ENCODE measurements at regions not wholly inside any gene's neighbourhood (a gene's known extent, or its start where the extent isn't known, plus 50 kb on each side); places are given as distances from the start of the nearest gene placed in this dataset.
"Not testable (repeated sequence)": the region's sequence is repeated elsewhere in the genome, so short reads cannot be mapped to it uniquely, and the experiment has no call there.

DNA sequence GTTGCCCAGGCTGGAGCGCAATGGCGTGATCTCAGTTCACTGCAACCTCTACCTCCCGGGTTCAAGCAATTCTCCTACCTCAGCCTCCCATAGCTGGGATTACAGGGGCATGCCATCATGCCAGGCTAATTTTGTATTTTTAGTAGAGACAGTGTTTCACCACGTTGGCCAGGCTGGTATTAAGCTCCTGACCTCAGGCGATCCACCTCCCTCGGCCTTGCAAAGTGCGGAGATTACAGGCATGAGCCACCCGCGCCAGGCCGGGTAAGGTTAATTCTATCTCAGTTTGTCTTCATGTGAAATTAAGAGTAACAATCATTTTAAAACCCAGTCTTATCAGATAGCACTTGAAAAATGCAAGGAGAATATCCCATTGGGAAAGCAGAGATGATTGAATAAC is 1681.7 kb upstream of the DDX18 start:
- DNase-seq (ENCODE audit: low read depth in 4 of 4, low spot score in 3 of 4), result no peak

DNA sequence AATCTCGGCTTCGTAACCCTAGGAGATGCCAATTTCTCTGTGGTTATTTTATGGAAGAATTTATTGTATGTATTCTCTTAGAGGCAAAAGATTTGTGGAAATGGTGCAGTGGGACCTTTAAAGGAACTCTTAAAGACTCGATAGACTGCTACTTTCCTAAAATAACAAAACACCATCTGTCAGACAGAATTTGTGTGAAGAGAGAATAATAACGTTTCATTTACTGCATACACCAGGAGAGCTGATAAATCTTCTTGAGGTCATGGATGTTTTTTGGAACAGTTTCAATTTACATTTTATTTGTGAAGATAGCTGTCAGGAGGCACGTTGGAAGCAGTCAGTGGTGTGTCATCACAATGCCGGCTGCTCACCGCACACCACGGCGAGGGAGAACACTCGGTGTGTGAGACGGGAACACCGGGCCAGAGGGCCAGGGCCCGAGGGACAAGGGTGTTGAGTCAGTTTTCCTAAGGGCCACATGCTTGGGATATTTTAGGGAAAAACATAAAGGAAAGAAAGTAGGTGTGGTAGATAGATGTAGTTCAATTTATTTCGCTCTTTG is 1681.0 kb upstream of the DDX18 start:
- DNase-seq (ENCODE audit: low read depth in 4 of 4, low spot score in 3 of 4), result no peak

DNA sequence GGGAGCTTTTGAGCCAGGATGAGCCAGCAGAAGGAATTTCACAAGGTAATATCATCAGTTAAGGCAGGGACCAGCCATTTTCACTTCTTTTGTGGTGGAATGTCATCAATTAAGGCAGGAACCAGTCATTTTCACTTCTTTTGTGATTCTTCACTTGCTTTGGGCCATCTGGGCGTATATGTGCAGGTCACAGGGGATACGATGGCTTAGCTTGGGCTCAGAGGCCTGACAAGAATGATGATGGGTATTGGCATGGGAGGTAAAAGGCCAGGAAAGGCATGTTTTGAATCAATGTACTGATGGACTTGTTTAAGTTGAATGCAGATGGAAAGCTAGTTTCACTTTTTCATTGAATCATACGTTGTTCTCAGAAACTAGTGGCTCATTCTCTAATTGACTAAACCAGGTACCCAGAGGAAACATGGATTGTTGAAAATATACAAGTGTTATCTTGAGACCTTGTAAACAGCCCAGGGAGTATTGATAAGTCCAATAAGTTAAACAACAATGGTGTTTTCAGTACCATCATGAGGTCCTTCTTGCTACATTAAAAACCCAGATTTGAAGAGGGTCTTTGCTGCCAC is 1672.5 kb upstream of the DDX18 start:
- DNase-seq (ENCODE audit: low read depth in 4 of 4, low spot score in 3 of 4), result no peak

DNA sequence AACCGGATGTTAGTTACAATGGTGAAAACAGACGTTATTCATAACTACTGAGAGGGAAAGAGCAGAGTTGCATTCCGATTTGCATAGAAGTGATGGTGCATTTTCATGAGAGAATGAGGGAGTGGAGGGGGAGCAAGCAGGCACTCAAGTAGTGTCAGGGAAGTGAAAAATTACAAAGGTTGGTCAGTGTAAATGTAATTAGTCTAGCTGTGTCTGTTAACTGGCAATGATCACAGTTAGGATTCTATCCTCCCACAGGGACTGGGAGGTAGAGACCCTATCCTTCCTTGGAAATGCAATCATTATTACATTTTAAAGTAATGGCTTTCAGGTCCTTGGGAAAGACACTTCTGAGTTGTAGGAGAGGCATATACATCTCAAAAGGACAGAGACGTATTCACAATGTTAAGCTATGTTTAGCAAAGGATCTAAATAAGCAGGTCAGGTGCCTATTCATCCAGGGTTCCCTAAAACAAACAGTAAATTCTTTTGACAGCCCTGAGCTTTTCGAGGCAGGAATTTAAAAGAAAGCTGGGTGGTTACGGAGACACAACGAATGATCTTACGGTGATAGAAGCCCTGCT is 1671.8 kb upstream of the DDX18 start:
- no peak for DNase-seq (ENCODE audit: low read depth in 4 of 4, low spot score in 3 of 4)

DNA sequence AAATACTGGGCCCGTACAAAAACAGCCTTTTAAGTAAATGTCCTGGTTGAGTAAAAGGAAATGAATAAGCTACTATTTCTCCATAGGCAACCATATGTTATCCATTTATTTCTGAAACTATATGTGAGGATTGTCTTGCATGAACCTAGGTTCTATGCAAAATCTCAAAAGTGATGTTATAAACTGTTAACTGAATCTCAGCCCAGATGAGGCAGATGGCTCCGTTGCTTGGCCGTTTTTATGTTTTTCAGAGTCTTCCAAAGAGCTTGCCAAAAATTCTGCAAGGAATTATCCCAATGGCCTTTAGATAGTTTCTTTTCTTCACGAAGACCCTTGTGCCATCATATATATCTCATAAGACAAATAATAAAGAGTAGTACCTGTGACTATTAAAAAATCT is 1669.5 kb upstream of the DDX18 start:
- no peak for DNase-seq (ENCODE audit: low read depth in 4 of 4, low spot score in 3 of 4)

DNA sequence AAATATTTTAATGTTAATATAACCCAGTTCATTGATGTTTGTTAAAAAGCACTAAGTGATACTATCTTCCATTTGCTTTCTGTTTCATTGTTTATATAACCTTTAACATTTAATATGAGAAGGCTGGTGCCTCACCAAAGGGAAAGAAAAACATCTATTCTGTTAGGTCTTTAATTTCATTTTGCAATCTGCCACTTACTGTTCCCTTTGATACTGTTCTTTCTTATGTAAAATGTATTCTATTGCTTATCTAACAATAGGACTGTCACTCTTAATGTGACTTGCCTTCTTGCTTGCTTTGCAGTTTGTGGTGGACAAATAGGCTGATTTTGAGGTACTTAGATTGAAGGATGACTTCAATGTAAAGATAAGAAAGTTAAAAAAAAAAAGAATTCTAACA is 1666.1 kb upstream of the DDX18 start:
- no peak for DNase-seq (ENCODE audit: low read depth in 4 of 4, low spot score in 3 of 4)

DNA sequence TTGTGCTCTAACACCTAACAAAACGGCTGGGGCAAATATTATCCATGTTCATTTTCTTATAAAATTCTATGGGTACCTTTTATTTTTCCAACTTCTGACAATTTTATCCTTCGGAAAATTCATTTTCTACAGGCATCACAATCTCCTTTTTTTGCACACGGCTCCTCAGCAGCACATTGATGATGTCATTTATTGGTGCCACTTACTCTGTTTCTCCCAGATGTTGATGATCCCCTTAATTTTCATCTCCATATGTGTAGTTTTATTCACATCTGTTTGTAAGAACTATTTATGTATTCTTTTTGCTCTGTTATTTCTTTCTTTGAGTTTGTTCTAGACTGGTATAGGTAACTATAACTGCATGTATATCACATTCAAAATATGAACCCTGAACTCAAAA is 1660.8 kb upstream of the DDX18 start:
- no peak for DNase-seq (ENCODE audit: low read depth in 4 of 4, low spot score in 3 of 4)

DNA sequence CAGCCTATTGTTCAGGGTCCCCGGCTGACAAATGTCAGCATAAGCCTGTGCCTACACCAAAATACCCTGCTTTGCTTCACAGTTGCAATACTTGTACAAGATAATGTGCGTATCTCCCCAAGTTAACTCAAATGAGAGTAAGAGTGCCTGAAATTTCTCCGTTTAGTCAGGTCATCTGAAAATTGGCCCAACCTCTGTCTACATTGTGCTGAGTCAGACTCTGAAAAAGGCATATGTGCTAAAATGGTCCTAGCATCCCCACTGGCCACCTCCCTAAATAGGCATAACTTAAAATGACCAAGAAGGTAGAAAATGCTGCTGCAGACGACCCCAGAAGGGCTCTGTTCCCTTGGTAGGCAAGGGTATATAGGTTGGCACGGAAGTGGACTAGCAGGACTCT is 1653.8 kb upstream of the DDX18 start:
- no peak for DNase-seq (ENCODE audit: low read depth in 4 of 4, low spot score in 3 of 4)

DNA sequence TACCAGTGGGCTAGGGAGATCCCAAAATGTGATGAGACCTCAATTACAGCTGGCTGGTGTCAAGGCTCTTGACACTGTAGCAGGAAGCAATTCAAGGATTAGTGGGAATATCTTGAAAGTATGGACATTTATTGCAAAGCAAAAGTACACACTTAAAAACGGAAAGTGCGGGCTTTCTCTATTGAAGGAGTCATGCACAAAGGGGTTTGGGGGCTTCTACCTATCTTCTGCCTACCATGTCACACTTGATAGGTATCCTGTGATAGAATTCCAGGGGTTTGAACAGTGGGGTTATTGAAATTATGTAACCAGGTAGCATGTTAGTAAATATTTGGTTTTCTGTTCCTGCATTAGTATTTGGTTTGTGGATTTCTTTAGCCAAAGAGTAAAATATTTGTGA is 1652.1 kb upstream of the DDX18 start:
- no peak for DNase-seq (ENCODE audit: low read depth in 4 of 4, low spot score in 3 of 4)

DNA sequence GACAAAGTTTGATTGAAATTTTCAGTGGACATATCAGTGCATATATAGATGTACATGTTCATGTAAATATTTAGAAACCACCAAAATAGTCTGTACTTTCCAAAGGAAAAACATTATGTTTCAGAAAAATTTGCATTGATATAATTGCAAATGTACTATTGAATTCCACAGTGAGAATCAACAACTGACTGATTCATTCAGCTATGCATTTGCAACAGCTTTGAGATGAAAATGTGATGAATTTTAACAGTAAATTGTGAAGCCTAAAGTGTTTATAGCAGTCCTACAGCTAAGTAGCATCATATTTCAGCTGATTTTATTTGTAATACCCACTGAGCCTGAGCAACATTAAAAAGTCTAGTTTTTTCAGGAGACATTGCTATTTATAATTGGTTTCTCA is 1647.4 kb upstream of the DDX18 start:
- no peak for DNase-seq (ENCODE audit: low read depth in 4 of 4, low spot score in 3 of 4)

DNA sequence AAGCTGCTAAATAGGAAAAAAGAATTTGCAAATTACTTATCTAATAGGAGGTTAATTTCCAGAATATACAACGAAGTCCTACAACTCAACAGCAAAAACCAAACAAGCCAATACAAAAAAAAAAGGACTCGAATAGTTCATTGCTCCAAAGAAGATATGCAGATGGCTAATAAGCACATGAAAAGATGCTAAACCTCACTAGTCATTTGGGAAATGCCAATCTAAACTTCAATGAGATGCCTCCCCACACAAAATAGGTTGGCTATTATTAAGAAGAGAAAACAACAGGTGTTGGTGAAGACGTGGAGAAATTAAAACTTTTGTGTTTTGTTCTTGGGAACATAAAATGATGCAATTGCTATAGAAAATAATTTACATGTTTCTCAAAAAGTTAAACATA is 1634.4 kb upstream of the DDX18 start:
- DNase-seq (ENCODE audit: low read depth in 4 of 4, low spot score in 3 of 4), result no peak

DNA sequence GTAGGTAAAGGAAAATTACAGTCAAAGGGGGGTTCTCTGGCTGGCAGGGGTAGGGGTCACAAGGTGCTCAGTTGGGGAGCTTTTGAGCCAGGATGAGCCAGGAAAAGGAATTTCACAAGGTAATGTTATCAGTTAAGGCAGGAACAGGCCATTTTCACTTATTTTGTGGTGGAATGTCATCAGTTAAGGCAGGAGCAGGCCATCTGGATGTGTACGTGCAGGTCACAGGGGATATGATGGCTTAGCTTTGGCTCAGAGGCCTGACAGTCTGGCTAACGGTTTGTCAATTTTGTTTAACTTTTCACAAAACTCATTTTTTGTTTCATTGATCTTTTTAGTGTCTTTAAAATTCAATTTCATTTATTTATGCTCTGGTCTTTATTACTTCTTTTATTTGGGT is 1623.8 kb upstream of the DDX18 start:
- not testable (repeated sequence) for DNase-seq (ENCODE audit: low read depth in 4 of 4, low spot score in 3 of 4)

DNA sequence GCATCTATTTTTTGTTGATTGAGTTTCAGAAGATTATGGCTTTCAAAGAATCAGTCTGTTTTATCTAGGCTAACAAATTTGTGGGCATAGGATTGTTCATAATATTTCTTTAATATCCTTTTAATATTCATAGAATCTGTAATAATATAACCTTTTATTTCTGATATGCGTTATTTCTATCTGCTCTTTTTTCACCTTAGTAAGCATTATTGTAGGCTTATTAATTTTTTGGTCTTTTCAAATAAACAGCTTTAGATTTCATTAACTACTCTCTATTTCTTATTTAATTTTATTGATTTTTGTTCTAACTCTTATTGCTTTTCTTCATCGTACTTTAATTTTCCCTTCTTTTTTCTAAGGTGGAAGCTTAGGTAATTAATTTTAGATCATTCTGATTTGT is 1614.4 kb upstream of the DDX18 start:
- DNase-seq (ENCODE audit: low read depth in 4 of 4, low spot score in 3 of 4), result no peak

DNA sequence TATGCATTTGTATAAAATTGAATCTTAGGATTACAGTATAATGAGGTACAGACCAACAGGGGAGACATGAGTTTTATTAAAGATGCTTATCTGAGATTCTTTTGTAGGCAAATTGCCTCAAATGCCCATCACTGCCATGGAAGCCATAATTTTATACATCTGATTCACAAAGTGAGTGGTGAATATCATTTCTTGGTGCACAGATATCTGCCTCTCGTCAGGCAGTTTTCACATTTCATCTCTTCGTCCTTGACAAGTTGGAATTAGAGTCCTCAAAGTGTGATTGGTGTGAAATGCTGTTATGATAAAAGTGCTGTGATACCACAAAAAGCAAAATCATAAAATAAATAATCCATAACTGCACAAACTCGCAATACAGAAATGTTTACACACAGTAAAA is 1602.8 kb upstream of the DDX18 start:
- DNase-seq (ENCODE audit: low read depth in 4 of 4, low spot score in 3 of 4), result no peak

DNA sequence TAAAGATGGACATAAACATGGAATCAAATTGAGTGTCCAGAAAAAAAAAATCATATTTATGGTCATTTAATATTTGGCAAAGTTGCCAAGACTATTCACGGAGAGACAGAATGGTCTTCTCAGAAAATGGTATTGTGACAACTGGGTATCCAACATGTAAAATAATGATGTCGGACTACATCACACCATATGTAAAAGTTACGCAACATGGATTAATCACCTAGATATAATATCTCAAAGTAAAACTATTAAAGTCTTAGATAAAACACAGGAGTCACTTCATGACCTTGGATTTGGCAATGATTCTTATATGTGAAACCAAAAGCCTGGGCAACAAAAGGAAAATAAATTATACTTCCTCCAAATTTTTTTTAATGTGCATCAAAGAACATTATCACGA is 1591.7 kb upstream of the DDX18 start:
- DNase-seq (ENCODE audit: low read depth in 4 of 4, low spot score in 3 of 4), result no peak

DNA sequence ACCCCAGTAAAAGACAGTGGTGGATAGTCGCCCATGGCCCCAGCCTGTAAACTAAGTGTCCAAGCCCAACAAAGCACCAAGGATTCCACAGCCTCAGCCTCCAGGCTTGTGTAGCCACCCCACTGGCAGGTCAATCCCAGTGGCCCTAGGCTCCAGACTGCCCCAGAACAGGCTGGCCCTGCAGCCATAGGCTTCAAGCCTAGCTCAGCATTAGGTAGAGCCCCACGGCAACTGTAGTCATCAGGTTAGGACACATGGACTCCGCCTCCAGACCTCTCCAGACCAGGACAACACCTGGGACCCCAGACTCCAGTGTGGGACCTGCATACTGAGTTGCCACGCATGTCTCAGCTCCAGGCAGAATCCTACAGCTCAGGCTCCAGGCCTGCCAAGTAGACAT is 1590.6 kb upstream of the DDX18 start:
- DNase-seq (ENCODE audit: low read depth in 4 of 4, low spot score in 3 of 4), result no peak

DNA sequence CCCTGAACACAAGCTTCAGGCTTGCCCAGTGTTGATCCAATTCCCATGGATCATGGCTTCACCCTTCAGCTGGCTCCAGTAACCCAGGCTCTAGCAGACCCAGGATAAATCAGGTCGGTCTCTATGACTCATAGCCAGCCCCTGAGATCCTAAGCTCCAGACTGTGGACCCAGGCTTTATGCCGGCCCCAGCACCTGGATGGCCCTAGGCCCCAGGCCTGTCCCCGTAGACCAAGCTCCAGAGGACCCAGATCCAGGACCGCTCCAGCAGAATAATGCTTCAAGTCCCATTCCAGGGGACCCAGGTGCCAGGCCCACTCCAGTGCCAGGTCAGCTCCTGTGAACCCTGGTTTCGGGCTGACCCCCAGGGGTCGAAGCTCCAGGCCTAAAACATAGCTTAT is 1589.9 kb upstream of the DDX18 start:
- DNase-seq (ENCODE audit: low read depth in 4 of 4, low spot score in 3 of 4), result no peak

DNA sequence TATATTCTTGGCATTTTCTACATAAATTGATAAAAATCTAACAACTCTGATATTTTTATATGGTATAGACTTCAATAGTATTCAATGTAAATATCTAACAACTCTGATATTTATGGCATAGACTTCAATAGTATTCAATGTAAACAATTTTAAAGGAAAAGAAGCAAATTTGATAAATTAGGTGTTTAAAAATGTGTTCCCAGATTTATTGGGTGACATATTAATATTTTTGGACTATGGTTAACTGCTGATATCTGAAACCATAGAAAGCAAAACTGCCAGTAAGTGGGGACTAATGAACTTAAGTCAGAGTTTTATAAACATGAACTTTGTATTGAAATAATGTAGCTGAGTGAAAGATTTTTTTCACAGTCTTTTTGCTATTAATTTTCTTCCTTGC is 1576.0 kb upstream of the DDX18 start:
- DNase-seq (ENCODE audit: low read depth in 4 of 4, low spot score in 3 of 4), result no peak

DNA sequence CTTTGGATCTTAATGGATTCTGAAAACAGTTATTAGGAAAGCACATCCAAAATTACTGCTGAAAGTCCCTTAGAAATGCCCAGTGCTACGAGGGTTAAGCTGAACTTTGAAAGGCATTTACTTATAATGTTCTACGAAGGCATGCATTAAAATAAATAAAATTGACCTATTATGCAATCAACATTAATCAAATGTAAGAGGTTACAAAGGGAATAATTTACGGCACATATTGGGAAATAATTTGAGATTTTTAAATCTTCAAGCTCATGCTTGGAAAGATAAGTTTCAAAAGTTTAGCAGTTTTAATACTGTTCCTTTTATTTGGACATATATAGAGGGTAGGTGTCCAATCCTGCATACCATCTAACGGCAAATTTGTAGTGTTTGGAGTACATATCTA is 1564.1 kb upstream of the DDX18 start:
- DNase-seq (ENCODE audit: low read depth in 4 of 4, low spot score in 3 of 4), result no peak

DNA sequence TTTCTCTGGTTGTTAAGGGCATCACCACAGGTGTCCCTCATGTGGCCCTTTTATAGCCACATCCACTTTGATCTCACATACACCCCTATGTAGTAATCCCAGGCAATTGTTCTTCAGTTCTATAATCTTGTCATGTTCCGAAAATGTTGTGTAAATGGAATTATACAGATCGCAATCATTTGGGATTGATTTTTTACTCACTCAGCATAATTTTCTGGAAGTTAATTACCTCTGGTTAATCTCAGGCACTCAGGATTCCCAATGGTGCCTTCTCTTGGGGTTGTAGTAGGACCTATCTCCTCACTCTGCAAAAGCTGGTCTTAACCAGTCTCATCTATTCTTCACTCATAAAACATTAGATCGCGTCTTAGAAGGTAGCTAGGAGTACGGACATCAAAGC is 1549.6 kb upstream of the DDX18 start:
- no peak for DNase-seq (ENCODE audit: low read depth in 4 of 4, low spot score in 3 of 4)

DNA sequence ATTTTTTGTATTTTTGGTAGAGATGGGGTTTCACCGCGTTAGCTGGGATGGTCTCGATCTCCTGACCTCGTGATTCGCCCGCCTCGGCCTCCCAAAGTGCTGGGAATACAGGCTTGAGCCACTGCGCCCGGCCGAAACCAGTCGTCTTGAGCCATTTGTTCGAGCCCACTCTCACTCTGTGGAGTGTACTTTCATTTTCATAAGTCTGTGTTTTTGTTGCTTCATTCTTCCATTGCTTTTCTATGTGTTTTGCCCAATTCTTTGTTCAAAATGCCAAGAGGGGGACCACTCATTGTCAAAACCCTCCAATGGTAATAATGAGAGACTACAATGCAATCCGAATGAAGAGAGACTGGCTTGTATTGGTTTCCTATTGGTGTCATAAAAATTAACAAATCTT is 1545.5 kb upstream of the DDX18 start:
- no peak for DNase-seq (ENCODE audit: low read depth in 4 of 4, low spot score in 3 of 4)

DNA sequence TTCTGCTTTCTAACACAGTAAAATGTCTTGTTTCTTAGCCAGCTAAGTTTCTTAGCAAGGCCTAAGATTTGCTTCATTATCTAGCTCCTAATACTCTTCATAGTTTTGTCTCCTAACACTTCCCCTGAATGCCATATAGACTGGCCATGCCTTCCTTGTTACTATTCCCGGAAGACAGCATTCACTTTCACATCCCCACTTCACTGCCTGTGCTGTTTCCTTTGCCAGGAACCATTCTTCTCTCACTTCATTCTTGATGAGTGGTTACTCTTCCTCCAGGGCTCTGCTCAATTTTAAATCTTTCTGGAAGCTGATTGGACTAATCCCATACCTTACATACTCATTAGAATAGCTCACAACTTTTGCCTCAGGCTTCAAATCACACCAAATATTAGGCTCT is 1510.2 kb upstream of the DDX18 start:
- no peak for DNase-seq (ENCODE audit: low read depth in 4 of 4, low spot score in 3 of 4)

DNA sequence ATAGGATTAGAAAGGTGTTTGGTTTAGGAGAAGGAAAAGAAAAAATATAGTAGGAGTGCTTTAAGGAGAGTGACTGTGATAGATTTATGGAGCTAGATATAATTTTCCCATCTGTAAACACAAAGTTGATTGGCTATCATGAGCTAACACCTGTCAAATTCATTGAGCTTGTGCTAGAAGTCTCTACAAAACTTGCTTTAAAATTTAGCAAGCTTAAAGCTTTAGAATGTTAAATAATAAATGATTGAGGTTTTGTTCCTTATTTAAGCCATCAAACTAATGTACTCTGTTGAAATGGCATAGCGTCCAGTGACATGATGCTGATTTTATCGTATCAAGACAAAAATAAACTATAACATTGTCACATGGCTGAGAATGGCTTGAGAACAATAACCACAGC is 1497.4 kb upstream of the DDX18 start:
- no peak for DNase-seq (ENCODE audit: low read depth in 4 of 4, low spot score in 3 of 4)

Measured in right renal pelvis (tissue), 4 donors.